HG03196 (cell line): ENCODE measurements at regions not wholly inside any gene's neighbourhood (a gene's known extent, or its start where the extent isn't known, plus 50 kb on each side); places are given as distances from the start of the nearest gene placed in this dataset.

Experiments
- ATAC-seq: cut with Tn5 transposase; IDR thresholded peaks from one replicate; pipeline ENCODE4 v1.9.1; 2021; ENCODE audit not compliant: unreplicated experiment

GRCh38 chr6:93794166-93794565, 374.8 kb upstream of the EPHA7 start:
- no peak for ATAC-seq

DNA sequence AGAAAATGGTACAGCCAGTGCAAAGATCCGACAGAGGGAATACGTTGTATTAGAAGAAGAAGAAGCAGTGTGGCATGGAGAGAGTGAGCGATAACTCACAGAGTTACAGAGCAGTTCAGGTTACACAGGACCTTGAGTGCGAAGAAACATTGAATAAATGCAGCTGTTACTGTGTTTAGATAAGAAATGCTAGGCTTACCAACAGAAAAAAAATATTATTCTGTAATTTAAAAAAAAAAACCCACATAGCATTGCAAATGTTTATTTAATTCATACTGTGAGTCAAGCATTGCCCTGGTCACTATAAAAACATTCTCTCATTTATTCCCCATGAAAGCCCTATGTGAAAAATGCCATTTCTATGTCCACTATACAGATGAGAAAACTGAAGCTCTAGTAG, 373.4 kb upstream of the EPHA7 start:
- no peak for ATAC-seq

GRCh38 chr6:93790981-93791380, 371.6 kb upstream of the EPHA7 start:
- no peak for ATAC-seq

GRCh38 chr6:93789532-93789931, 370.2 kb upstream of the EPHA7 start:
- no peak for ATAC-seq

DNA sequence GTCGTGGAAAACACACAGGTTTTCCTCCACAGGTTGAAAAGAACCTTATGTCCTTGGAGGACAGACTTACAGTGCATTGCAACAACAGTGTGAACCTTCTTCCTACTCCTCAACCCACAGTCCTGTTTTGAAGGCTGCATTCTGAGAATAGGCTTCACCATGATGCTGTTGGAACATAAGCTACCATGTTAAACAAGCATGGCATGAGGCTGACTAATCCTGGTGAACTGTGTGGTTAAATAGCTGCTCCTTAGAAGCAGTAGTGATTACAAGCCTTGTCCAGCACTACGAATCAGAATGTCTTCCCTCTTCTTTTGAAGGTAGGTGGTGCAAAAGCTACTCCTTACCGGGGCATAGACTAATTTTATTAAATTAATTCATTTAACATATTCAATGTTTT, 368.5 kb upstream of the EPHA7 start:
- ATAC-seq, result no peak

GRCh38 chr6:93786474-93787330, 367.3 kb upstream of the EPHA7 start:
- ATAC-seq, result no peak

DNA sequence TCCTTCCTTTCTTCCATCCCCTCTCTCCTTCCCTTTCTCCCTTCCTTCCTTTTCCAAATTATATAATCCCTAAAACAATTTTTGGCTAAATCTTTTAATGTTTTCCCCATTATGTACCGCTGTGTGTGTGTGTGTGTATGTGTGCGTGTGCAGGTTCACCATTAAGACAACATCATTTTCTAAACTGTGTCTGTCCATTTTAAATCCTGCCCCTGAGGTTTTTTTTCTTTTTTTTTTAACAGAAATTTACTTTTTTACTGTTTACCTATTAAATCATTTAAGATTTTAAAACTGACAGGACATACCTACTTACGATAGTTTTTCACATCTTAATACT, 366.3 kb upstream of the EPHA7 start:
- ATAC-seq, result no peak

- ATAC-seq, result no peak
These were observed 365.7 kb upstream of the EPHA7 start for GRCh38 chr6:93784794-93785693.

DNA sequence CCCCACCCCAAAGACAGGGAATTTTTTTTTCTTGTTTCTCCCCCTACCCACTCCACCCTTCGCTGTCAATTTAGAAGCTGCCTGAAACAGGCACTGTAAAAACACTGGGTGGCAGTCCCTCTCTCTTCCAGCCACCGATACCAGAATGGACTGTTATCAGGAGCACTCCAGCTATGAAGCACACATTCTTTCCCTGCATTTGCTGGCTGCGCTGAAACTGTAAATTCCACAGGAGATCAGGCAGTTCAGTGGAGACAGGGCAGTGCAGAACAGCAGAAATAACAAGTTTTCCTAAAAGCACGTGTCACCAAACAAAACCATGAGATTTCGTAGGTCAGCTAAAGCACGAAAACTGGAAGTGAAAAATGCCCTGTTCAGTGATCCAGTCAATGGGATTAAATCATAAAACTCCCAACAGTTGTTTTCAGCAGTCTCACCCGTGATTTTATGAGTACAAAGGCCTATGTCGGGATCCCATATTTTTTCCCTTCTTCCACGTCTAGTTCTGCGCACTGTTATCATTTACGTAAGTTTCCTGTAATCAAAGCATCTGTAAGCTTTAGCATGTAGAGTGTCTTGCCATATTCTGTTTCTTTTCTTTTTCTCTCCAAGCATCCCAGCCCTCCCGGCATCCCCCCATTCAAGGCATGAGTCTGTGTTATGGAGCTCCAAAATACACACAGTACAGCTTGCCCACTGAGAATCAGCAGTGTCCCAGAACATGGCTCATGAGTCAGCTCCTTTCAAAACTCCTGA, 359.9 kb upstream of the EPHA7 start:
- ATAC-seq, result no peak

- no peak for ATAC-seq
These were observed 339.8 kb upstream of the EPHA7 start for GRCh38 chr6:93759190-93759589.

GRCh38 chr6:93751969-93752368, 332.6 kb upstream of the EPHA7 start:
- ATAC-seq, result no peak

DNA sequence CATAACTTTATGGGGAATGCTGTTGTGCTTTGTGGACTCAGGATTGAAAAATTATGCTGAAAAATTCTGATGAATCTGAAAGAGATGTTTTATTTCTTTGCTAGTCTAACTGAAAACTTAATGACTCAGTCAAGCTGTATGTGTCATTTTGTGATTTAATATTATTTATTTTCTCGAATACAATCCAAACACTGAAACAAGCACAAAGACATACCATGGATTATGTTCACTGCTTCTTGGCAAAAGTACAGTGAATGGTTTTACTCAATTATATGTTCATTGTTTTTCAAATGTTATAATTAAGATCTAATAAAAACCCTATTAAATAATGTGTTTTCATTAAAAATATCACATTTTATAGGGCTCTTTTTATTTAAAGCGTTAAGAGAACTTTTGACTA, 330.6 kb upstream of the EPHA7 start:
- no peak for ATAC-seq

- ATAC-seq, result no peak
These were observed 329.8 kb upstream of the EPHA7 start for GRCh38 chr6:93749191-93749590.

DNA sequence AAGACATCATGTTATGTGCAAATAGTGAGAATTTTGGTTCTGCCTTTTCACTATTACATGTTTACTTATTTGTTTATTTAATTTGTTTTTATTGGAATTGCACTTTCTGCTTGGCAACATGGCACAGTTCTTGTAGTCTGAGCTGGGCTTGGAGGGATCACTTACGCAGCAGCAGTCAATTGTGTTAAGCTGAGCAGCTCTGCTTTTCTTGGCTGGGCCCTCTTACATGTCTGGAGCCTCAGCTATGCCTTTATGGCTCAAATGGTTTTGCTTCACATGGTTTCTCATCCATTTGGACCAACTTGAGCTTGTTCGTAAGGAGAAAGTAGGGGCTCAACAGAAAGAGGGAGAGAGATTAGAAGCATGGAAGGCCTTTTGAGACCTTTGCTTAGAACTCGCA, 327.5 kb upstream of the EPHA7 start:
- no peak for ATAC-seq

DNA sequence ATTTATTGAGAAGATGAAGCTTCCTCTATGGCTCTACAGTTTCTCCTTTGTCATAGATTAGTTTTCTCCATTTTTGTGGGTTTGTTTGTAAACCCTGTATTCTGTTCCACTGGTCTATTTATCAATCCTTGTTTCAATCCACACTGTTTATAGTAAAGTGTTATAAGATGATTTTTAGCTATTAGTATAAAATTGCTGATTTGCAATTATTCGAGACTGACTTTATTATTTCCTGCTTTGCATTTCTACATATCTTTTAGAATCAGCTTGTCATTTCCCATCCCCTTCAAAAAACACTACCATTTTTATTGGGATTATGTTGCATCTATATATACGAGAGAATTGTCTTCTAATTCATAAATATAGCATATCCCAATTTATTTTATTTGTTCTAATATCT, 325.9 kb upstream of the EPHA7 start:
- no peak for ATAC-seq

GRCh38 chr6:93735099-93735498, 315.7 kb upstream of the EPHA7 start:
- ATAC-seq, result no peak

GRCh38 chr6:93731306-93731705, 311.9 kb upstream of the EPHA7 start:
- no peak for ATAC-seq

- ATAC-seq, result no peak
These were observed 308.8 kb upstream of the EPHA7 start for GRCh38 chr6:93728150-93728549.

DNA sequence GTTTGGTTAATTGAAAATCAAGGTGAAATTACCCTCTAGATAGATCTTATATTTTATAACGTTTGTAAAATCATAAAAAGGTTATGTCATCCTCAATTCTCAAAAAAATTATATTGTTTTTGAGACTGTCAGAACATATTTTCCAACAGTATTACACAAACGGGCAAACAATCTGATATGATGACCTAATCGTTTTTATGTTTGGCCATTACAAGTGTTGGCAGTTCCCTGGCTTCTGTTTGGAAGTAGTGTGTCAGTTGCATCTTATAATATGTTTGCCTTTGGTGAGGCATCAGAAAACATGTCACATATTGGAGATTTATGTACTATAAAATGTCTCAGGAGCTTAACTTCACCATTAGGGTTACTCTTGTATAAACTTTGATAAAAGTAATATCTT, 308.1 kb upstream of the EPHA7 start:
- no peak for ATAC-seq

GRCh38 chr6:93721386-93722048, 302.2 kb upstream of the EPHA7 start:
- no peak for ATAC-seq

DNA sequence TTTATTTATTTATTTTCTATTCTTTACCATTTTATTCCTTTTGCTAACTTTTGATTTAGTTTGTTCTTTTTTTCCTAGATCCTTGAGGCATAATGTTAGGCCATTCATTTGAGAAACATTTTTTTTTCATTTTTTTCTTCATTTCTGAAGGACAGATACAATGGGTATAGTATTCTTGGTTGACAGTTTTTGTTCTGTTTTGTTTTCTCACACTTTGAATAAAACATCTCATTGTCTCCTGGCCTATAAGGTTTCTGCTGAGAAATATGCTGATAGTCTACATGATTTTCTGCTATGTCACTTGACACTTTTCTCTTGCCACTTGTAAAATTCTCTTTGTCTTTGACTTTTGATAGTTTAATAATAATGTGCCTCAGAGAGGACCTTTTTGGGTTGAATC, 294.6 kb upstream of the EPHA7 start:
- no peak for ATAC-seq
